ENCODE measurements at regions not wholly inside any gene's neighbourhood (a gene's known extent, or its start where the extent isn't known, plus 50 kb on each side); places are given as distances from the start of the nearest gene placed in this dataset.
"Not testable (repeated sequence)": the region's sequence is repeated elsewhere in the genome, so short reads cannot be mapped to it uniquely, and the experiment has no call there.

DNA sequence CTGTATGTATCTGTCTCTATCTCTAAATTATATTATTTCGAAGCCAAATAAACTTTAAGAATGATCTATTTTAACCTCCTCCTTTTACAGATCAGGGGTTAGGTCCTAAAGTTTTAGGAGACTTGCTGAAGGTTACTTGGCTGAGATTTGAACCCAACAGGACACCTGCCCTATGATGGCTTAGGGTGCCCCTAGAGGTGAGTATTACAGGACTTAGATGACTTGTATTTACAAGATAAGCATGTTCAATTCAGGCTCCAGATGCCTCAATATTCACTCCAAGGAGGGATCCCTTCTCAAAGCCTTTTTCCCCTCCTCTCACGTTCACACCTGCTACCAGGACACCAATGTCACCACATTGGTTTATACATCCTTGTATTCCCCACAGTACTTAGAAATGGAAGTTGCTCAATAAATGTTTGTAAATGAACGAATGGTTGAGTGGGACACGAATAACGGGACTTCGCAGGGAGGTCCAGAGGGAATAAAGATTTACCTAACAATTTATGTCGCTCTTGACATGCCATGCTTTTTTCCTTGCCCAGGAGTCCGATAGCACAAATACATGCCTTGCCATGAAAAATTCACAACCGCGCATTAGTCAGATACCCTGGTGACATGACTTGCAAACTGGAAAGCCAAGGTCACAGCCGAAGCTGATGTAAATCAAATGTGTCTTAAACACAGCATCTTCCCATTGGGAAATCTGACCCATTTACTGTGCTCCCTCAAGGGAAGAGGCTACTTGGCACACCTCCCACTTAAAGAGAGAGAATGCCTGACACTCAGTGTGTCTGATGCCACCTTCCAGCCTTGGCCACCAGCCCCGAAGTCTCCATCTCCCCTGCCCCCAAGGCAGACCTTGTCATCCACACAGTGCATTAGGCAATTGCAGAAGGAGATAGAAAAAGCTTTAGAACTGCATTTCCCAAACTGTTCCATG is 872.2 kb upstream of the AUTS2 start:
- no peaks in the 10 kb centered on the region for H3K4me1 ChIP-seq
- no peak for ATAC-seq
- no peak for DNase-seq
- H3K27me3 ChIP-seq = peaks cover 0 to 26% (median 0%) of the 10 kb centered on the region in 9 donors
- TF ChIP-seq, protein P1, sequence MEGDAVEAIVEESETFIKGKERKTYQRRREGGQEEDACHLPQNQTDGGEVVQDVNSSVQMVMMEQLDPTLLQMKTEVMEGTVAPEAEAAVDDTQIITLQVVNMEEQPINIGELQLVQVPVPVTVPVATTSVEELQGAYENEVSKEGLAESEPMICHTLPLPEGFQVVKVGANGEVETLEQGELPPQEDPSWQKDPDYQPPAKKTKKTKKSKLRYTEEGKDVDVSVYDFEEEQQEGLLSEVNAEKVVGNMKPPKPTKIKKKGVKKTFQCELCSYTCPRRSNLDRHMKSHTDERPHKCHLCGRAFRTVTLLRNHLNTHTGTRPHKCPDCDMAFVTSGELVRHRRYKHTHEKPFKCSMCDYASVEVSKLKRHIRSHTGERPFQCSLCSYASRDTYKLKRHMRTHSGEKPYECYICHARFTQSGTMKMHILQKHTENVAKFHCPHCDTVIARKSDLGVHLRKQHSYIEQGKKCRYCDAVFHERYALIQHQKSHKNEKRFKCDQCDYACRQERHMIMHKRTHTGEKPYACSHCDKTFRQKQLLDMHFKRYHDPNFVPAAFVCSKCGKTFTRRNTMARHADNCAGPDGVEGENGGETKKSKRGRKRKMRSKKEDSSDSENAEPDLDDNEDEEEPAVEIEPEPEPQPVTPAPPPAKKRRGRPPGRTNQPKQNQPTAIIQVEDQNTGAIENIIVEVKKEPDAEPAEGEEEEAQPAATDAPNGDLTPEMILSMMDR (IDR thresholded peaks at IDR 0.05) = no peak
- TF ChIP-seq POLR2A (IDR thresholded peaks at IDR 0.05) = no peak
- H3K36me3 ChIP-seq = no peaks in the 10 kb centered on the region
- 92 to 95% (median 93%) methylated on average over 12 of the region's 12 CpGs for WGBS, 4 donors
- H3K4me3 ChIP-seq = no peak overlapping the region
- H3K27ac ChIP-seq = no peak overlapping the region
- H3K9me3 ChIP-seq = no peaks in the 10 kb centered on the region
- intact Hi-C loops (cut with DNase I) = no loop called here

- H3K4me3 ChIP-seq; H3K36me3 ChIP-seq; ATAC-seq; intact Hi-C loops (cut with DNase I); H3K4me1 ChIP-seq; DNase-seq; H3K9me3 ChIP-seq; H3K27ac ChIP-seq: not testable (repeated sequence)
- H3K27me3 ChIP-seq = peaks cover 0 to 32% (median 0%) of the 10 kb centered on the region in 9 donors
- 84 to 94% (median 90%) methylated on average over 6 of the region's 6 CpGs for WGBS, 4 donors
Measured at GRCh38 chr7:68728720-68729119, 869.6 kb upstream of the AUTS2 start.

DNA sequence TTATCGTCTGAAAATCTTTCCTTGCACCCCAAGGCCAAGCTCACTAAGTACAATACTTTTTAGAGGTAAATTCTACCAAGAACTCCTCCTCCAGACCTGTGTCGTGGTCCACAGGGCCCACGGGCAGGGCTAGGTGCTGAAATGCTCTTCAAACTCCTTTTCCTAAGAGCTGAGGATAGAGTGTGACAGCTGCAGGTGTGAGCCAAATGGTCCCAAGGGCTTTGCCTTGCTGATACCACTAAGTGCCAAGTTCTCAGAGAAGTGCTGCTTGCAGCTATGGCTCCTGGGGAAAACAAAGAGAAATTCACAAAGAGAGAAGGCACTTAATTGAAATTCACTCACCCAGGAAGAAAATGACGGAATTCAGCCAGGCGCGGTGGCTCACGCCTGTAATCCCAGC is 868.9 kb upstream of the AUTS2 start:
- no peak for ATAC-seq
- 42 to 70% (median 65%) methylated on average over 7 of the region's 7 CpGs for WGBS, 4 donors

GRCh38 chr7:68730194-68730593 is 868.1 kb upstream of the AUTS2 start:
- intact Hi-C loops (cut with DNase I) = no loop called here
- DNase-seq (no peak), ATAC-seq (no peak)
- no peaks in the 10 kb centered on the region for H3K36me3 ChIP-seq
- no peak overlapping the region for H3K27ac ChIP-seq
- H3K4me1 ChIP-seq = peaks cover 0 to 7% (median 0%) of the 10 kb centered on the region in 12 donors
- no peak for TF ChIP-seq POLR2A (IDR thresholded peaks at IDR 0.05)
- TF ChIP-seq, protein P1 (IDR thresholded peaks at IDR 0.05) = no peak
- H3K4me3 ChIP-seq = no peak overlapping the region
- WGBS, 4 donors = 82 to 90% (median 85%) methylated on average over 2 of the region's 2 CpGs
- H3K27me3 ChIP-seq = peaks cover 0 to 32% (median 0%) of the 10 kb centered on the region in 9 donors
- no peaks in the 10 kb centered on the region for H3K9me3 ChIP-seq

More for the DNA sequence above, 868.9 kb upstream of the AUTS2 start:
- Histone ChIP-seq H3K9me3 (no peaks in the 10 kb centered on the region), H3K27me3 (peaks cover 0 to 32% (median 0%) of the 10 kb centered on the region in 9 donors), H3K27ac (no peak overlapping the region), H3K4me3 (no peak overlapping the region), H3K36me3 (no peaks in the 10 kb centered on the region), H3K4me1 (peaks cover 0 to 7% (median 0%) of the 10 kb centered on the region in 12 donors)
- no peak for DNase-seq
- TF ChIP-seq, protein P1 (IDR thresholded peaks at IDR 0.05) = no peak
- no peak for TF ChIP-seq POLR2A (IDR thresholded peaks at IDR 0.05)
- intact Hi-C loops (cut with DNase I) = no loop called here
